ENCODE measurements at regions not wholly inside any gene's neighbourhood (a gene's known extent, or its start where the extent isn't known, plus 50 kb on each side); places are given as distances from the start of the nearest gene placed in this dataset.
"Not testable (repeated sequence)": the region's sequence is repeated elsewhere in the genome, so short reads cannot be mapped to it uniquely, and the experiment has no call there.

GRCh38 chr2:83002706-83003105, 1456.4 kb downstream of the SUCLG1 start:
- DNase-seq (ENCODE audit: low read depth), result no peak
- TF ChIP-seq CTCF (IDR thresholded peaks at IDR 0.05; ENCODE audit: control insufficient read depth, extremely low read depth, insufficient read depth), result no peak
- no peak overlapping the region for H3K4me3 ChIP-seq (ENCODE audit: low read depth, low read length)

- no peak overlapping the region for H3K4me3 ChIP-seq (ENCODE audit: low read depth, low read length)
- DNase-seq (ENCODE audit: low read depth), result peak; percentile 34
- no peak for TF ChIP-seq CTCF (IDR thresholded peaks at IDR 0.05; ENCODE audit: control insufficient read depth, extremely low read depth, insufficient read depth)
Measured at GRCh38 chr2:82998781-82999180, 1460.3 kb downstream of the SUCLG1 start.

- no peak for DNase-seq (ENCODE audit: low read depth)
- no peak for TF ChIP-seq CTCF (IDR thresholded peaks at IDR 0.05; ENCODE audit: control insufficient read depth, extremely low read depth, insufficient read depth)
- H3K4me3 ChIP-seq (ENCODE audit: low read depth, low read length), result no peak overlapping the region
Measured at GRCh38 chr2:82996217-82996616, 1462.9 kb downstream of the SUCLG1 start.

GRCh38 chr2:82994151-82994550, 1464.9 kb downstream of the SUCLG1 start:
- no peak for TF ChIP-seq CTCF (IDR thresholded peaks at IDR 0.05; ENCODE audit: control insufficient read depth, extremely low read depth, insufficient read depth)
- no peak for DNase-seq (ENCODE audit: low read depth)
- no peak overlapping the region for H3K4me3 ChIP-seq (ENCODE audit: low read depth, low read length)

GRCh38 chr2:82993609-82994008, 1465.5 kb downstream of the SUCLG1 start:
- no peak for TF ChIP-seq CTCF (IDR thresholded peaks at IDR 0.05; ENCODE audit: control insufficient read depth, extremely low read depth, insufficient read depth)
- DNase-seq (ENCODE audit: low read depth), result peak; percentile 39
- H3K4me3 ChIP-seq (ENCODE audit: low read depth, low read length), result no peak overlapping the region

- DNase-seq (ENCODE audit: low read depth), result no peak
- no peak overlapping the region for H3K4me3 ChIP-seq (ENCODE audit: low read depth, low read length)
- TF ChIP-seq CTCF (IDR thresholded peaks at IDR 0.05; ENCODE audit: control insufficient read depth, extremely low read depth, insufficient read depth), result no peak
Measured at GRCh38 chr2:82992968-82993367, 1466.1 kb downstream of the SUCLG1 start.

- not testable (repeated sequence) for DNase-seq (ENCODE audit: low read depth); H3K4me3 ChIP-seq (ENCODE audit: low read depth, low read length)
Measured at GRCh38 chr2:82987706-82988105, 1471.4 kb downstream of the SUCLG1 start.
